HCT116 (cell line): ENCODE measurements at regions not wholly inside any gene's neighbourhood (a gene's known extent, or its start where the extent isn't known, plus 50 kb on each side); places are given as distances from the start of the nearest gene placed in this dataset.

Source experiments
- ATAC-seq: fragments of 200-7000 bp; cut with Tn5 transposase; 2 replicates; pipeline ENCODE4 v1.9.1; 2020; ENCODE audit warnings: mild to moderate bottlenecking, moderate library complexity
- BruUV-seq: library from RNA; stranded (reverse); fragments of 400-500 nt; replicated peaks from 2 replicates; lab custom pipeline; 2021; lab: Mats Ljungman, UMichigan
- CTCF ChIA-PET: fragments of 300-600 bp; sonication (Branson Sonifier 250); formaldehyde crosslinking; loops from one replicate; lab custom pipeline; 2021; ENCODE audit warnings: antibody characterized with exemption; lab: Charles Lee
- POLR2A ChIA-PET: fragments of 300-600, 350-600 bp; sonication (Branson Sonifier 250); formaldehyde crosslinking; loops from one replicate; lab custom pipeline; 2021; ENCODE audit warnings: antibody characterized with exemption; lab: Charles Lee
- RAD21 ChIA-PET, 2 experiments: fragments of 300-600 bp; sonication (Branson Sonifier 250); formaldehyde crosslinking; loops; one replicate each; lab custom pipeline; 2023; ENCODE audit warnings: low total read pairs in 2 of 2; ENCODE audit not compliant: uncharacterized antibody in 2 of 2, unreplicated experiment in 2 of 2, low non-redundant PET in 1 of 2; lab: Charles Lee
- DNase-seq: peaks from one replicate; pipeline ENCODE4 v3.0.0-alpha.2; 2010; ENCODE audit warnings: low read depth, low spot score
- H2AFZ ChIP-seq: fragments of 200-600 bp; shearing (Covaris generic), sonication (generic); 2 replicates; pipeline ENCODE4 v1.6.1; 2017; ENCODE audit warnings: low read depth, mixed run types, mixed read lengths, antibody characterized with exemption, low read length; ENCODE audit not compliant: poor library complexity, severe bottlenecking
- H3K27ac ChIP-seq: 2 replicates; pipeline ENCODE4 v1.5.1; 2012; ENCODE audit warnings: low read depth, low read length
- H3K27me3 ChIP-seq: fragments of 200-600 bp; sonication (generic); 2 replicates; pipeline ENCODE4 v1.6.1; 2016; ENCODE audit warnings: mixed run types, low read length, mixed read lengths; ENCODE audit not compliant: insufficient read depth
- H3K36me3 ChIP-seq, 2 experiments: fragments of 200-500 bp in 1 of 2; fragments of 200-600 bp in 1 of 2; sonication (Bioruptor generic) in 1 of 2; sonication (generic) in 1 of 2; 2 replicates each; pipeline versions ENCODE4 v1.5.1 to v1.6.1; 2014 to 2016; ENCODE audit warnings: low read length in 2 of 2, inconsistent platforms in 1 of 2, mixed read lengths in 1 of 2, mixed run types in 1 of 2; ENCODE audit not compliant: insufficient read depth in 2 of 2, control insufficient read depth in 1 of 2
- H3K4me1 ChIP-seq, 2 experiments: fragments of 200-600 bp in 1 of 2; sonication (generic) in 1 of 2; 2 replicates each; pipeline versions ENCODE4 v1.5.1 to v1.6.1; 2012 to 2017; ENCODE audit warnings: low read length in 2 of 2, inconsistent platforms in 1 of 2, mild to moderate bottlenecking in 1 of 2, mixed read lengths in 1 of 2, mixed run types in 1 of 2, moderate library complexity in 1 of 2; ENCODE audit not compliant: insufficient read depth in 2 of 2, control insufficient read depth in 1 of 2
- H3K4me2 ChIP-seq: fragments of 200-600 bp; sonication (generic); 2 replicates; pipeline ENCODE4 v1.6.1; 2017; ENCODE audit warnings: mixed run types, low read length, mixed read lengths
- H3K4me3 ChIP-seq, 2 experiments: fragments of 200-600 bp in 1 of 2; sonication (generic) in 1 of 2; replicated peaks in 1 of 2; 2 replicates each; pipeline ENCODE4 v1.5.1; 2011 to 2016; ENCODE audit warnings: low read length in 2 of 2, control low read depth in 1 of 2, low read depth in 1 of 2, mild to moderate bottlenecking in 1 of 2, mixed read lengths in 1 of 2, mixed run types in 1 of 2
- H3K79me2 ChIP-seq: fragments of 200-600 bp; sonication (generic); 2 replicates; pipeline ENCODE4 v1.6.1; 2017; ENCODE audit warnings: mild to moderate bottlenecking, mixed run types, low read length, moderate library complexity, mixed read lengths; ENCODE audit not compliant: insufficient read depth
- H3K9ac ChIP-seq: fragments of 200-600 bp; sonication (generic); 2 replicates; pipeline ENCODE4 v1.6.1; 2016; ENCODE audit warnings: low read length, mixed read lengths
- H3K9me2 ChIP-seq: fragments of 200-600 bp; sonication (generic), shearing (Covaris generic); 2 replicates; pipeline ENCODE4 v1.6.1; 2017; ENCODE audit warnings: mixed run types, mild to moderate bottlenecking, moderate library complexity; ENCODE audit not compliant: insufficient read depth
- H3K9me3 ChIP-seq, 2 experiments: fragments of 200-500 bp in 1 of 2; fragments of 200-600 bp in 1 of 2; sonication (Bioruptor generic) in 1 of 2; sonication (generic) in 1 of 2; 2 replicates each; pipeline ENCODE4 v1.6.1; 2014 to 2017; ENCODE audit warnings: low read length in 2 of 2, mixed read lengths in 2 of 2, inconsistent platforms in 1 of 2, low read depth in 1 of 2, mild to moderate bottlenecking in 1 of 2, mixed run types in 1 of 2, moderate library complexity in 1 of 2; ENCODE audit not compliant: control insufficient read depth in 1 of 2, insufficient read depth in 1 of 2
- H4K20me1 ChIP-seq: fragments of 200-600 bp; sonication (generic), shearing (Covaris generic); 2 replicates; pipeline ENCODE4 v1.6.1; 2017; ENCODE audit warnings: mixed run types, mild to moderate bottlenecking, moderate library complexity; ENCODE audit not compliant: insufficient read depth
- CEBPB ChIP-seq: IDR thresholded peaks from 2 replicates; pipeline ENCODE4 v1.6.1; 2012; ENCODE audit warnings: low read depth
- ELF1 ChIP-seq: IDR thresholded peaks from 2 replicates; pipeline ENCODE4 v1.6.1; 2012; ENCODE audit warnings: low read depth, borderline replicate concordance
- EZH2 ChIP-seq: fragments of 200-600 bp; sonication (generic); IDR thresholded peaks from 2 replicates; pipeline ENCODE4 v1.6.1; 2017; ENCODE audit warnings: antibody characterized with exemption, mixed run types
- FOSL1 ChIP-seq: IDR thresholded peaks from 2 replicates; pipeline ENCODE4 v1.6.1; 2012; ENCODE audit warnings: low read depth
- JUND ChIP-seq: IDR thresholded peaks from 2 replicates; pipeline ENCODE4 v1.6.1; 2012
- POLR2A ChIP-seq: IDR thresholded peaks from 2 replicates; pipeline ENCODE4 v1.7.0; 2011; ENCODE audit warnings: borderline replicate concordance; ENCODE audit not compliant: insufficient read depth, insufficient read length; ENCODE audit errors: extremely low read depth
- RAD21 ChIP-seq: IDR thresholded peaks from 2 replicates; pipeline ENCODE4 v1.6.1; 2012; ENCODE audit warnings: low read depth, mild to moderate bottlenecking
- SIN3A ChIP-seq: IDR thresholded peaks from 2 replicates; pipeline ENCODE4 v1.6.1; 2012; ENCODE audit warnings: low read depth
- SRF ChIP-seq: IDR thresholded peaks from 2 replicates; pipeline ENCODE4 v1.6.1; 2012; ENCODE audit warnings: low read depth
- ZFX ChIP-seq: fragments of 450-650 bp; IDR thresholded peaks from 2 replicates; pipeline ENCODE4 v1.6.1; 2017
- ZNF274 ChIP-seq: fragments of 200-500 bp; sonication (Bioruptor generic); IDR thresholded peaks from 2 replicates; pipeline ENCODE4 v1.6.1; 2014; ENCODE audit warnings: mild to moderate bottlenecking, low read depth, low read length, inconsistent platforms
- intact Hi-C: fragments of 100-400 bp; cut with micrococcal nuclease; formaldehyde crosslinking; loops from 2 replicates; pipeline ENCODE4 v1.10.0; 2022
- TF ChIP-seq, protein P1 (sequence below): IDR thresholded peaks from 2 replicates; pipeline ENCODE4 v1.6.1; 2012
- TF ChIP-seq, protein P2 (sequence below): IDR thresholded peaks from 2 replicates; pipeline ENCODE4 v1.6.1; 2012
- TF ChIP-seq, protein P3 (sequence below), 3 experiments: fragments of 200-600 bp in 1 of 3; sonication (generic) in 1 of 3; IDR thresholded peaks in 2 of 3; conservative IDR thresholded peaks in 1 of 3; 2 replicates each; pipeline ENCODE4 v1.5.1; 2012 to 2017; ENCODE audit warnings: low read depth in 2 of 3, low read length in 2 of 3, antibody characterized with exemption in 1 of 3, borderline replicate concordance in 1 of 3, control low read depth in 1 of 3, mild to moderate bottlenecking in 1 of 3, mixed read lengths in 1 of 3, mixed run types in 1 of 3, moderate library complexity in 1 of 3; ENCODE audit not compliant: insufficient read depth in 1 of 3

DNA sequence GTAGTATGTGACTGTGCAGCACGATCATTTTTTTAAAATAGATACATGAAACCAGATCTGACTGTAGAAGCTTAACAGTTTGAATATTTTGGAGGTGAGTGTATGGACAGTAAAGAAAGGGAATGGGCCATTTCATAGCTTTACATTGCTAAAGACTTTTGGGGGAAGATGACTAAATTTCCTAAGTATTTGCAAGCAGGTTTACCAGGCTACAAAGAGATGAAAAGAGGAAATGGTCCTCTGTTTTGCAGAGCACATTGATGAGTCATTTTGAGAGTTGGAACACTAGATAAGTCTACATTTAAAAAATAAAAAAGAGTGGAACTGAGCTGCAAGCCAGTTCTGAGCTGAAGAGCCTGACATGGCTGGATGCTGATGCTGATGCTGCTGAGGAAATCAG, 115.7 kb upstream of the LRATD1 start:
- H3K27ac ChIP-seq = no peak overlapping the region
- H3K4me2 ChIP-seq = no peak overlapping the region
- DNase-seq (no peak), ATAC-seq (no peak)
- no peak overlapping the region for H3K4me3 ChIP-seq
- H3K27me3 ChIP-seq = no peaks in the 10 kb centered on the region
- H2AFZ ChIP-seq = no peak overlapping the region
- CTCF ChIA-PET = no interaction called here
- H3K36me3 ChIP-seq = no peaks in the 10 kb centered on the region
- no peak overlapping the region for H3K9ac ChIP-seq
- H3K79me2 ChIP-seq = no peaks in the 10 kb centered on the region
- POLR2A ChIA-PET = no interaction called here
- intact Hi-C loops = no loop called here
- H4K20me1 ChIP-seq = no peaks in the 10 kb centered on the region
- no peaks in the 10 kb centered on the region for H3K9me2 ChIP-seq
- peaks cover 6 to 15% of the 10 kb centered on the region in 2 experiments; a peak in 2 of 4 replicates for H3K9me3 ChIP-seq
- BruUV-seq = no TSS peak
- no peak for TF ChIP-seq ZNF274
- TF ChIP-seq, protein P1, sequence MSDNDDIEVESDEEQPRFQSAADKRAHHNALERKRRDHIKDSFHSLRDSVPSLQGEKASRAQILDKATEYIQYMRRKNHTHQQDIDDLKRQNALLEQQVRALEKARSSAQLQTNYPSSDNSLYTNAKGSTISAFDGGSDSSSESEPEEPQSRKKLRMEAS = no peak
- no peak for TF ChIP-seq ELF1
- TF ChIP-seq RAD21 = no peak
- TF ChIP-seq CEBPB = no peak
- no peak for TF ChIP-seq SRF
- TF ChIP-seq, protein P2, sequence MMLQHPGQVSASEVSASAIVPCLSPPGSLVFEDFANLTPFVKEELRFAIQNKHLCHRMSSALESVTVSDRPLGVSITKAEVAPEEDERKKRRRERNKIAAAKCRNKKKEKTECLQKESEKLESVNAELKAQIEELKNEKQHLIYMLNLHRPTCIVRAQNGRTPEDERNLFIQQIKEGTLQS = no peak
- TF ChIP-seq FOSL1 = no peak
- no peak for TF ChIP-seq POLR2A
- no peak for TF ChIP-seq ZFX
- TF ChIP-seq, protein P3, sequence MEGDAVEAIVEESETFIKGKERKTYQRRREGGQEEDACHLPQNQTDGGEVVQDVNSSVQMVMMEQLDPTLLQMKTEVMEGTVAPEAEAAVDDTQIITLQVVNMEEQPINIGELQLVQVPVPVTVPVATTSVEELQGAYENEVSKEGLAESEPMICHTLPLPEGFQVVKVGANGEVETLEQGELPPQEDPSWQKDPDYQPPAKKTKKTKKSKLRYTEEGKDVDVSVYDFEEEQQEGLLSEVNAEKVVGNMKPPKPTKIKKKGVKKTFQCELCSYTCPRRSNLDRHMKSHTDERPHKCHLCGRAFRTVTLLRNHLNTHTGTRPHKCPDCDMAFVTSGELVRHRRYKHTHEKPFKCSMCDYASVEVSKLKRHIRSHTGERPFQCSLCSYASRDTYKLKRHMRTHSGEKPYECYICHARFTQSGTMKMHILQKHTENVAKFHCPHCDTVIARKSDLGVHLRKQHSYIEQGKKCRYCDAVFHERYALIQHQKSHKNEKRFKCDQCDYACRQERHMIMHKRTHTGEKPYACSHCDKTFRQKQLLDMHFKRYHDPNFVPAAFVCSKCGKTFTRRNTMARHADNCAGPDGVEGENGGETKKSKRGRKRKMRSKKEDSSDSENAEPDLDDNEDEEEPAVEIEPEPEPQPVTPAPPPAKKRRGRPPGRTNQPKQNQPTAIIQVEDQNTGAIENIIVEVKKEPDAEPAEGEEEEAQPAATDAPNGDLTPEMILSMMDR (IDR thresholded peaks at IDR 0.05 in 2 of 3, conservative IDR thresholded peaks at IDR 0.05 in 1 of 3; ENCODE audit: borderline replicate concordance in 1 of 3, insufficient read depth in 1 of 3, low read depth in 2 of 3, low read length in 2 of 3) = no peak
- no peak for TF ChIP-seq JUND
- TF ChIP-seq SIN3A = no peak
- TF ChIP-seq EZH2 = no peak
- RAD21 ChIA-PET = no interaction called here
- H3K4me1 ChIP-seq = no peaks in the 10 kb centered on the region
